ENCODE measurements at regions not wholly inside any gene's neighbourhood (a gene's known extent, or its start where the extent isn't known, plus 50 kb on each side); places are given as distances from the start of the nearest gene placed in this dataset.
A peak's percentile ranks its signal among the peaks of the same experiment; 100 is the strongest.

DNA sequence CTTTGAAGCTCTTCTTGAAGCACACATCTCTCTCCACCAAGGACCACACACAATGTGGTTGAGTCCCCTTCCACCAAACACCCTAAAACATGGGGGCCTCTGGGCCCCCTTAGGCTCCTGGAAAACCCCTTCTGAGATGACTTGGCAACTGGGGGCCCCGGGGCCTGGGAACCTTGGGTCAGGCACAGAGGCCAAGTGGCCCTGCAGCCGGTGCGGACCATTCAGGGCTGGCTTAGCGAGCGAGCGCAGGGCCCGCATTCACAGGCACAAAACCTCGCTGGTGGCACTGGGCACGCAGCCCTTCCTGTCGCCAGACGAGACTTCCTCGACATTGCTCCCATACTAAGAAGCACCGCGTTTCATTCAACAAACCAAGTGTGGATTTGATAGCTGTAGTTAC is 111.2 kb upstream of the ID2 start:
- no peak overlapping the region for H3K4me3 Mint-ChIP-seq
- no peaks in the 10 kb centered on the region for H3K9me3 Mint-ChIP-seq
- peaks cover 77% of the 10 kb centered on the region for H3K27me3 Mint-ChIP-seq
- no peaks in the 10 kb centered on the region for H3K36me3 Mint-ChIP-seq
- no peak for ATAC-seq
- peaks cover 45% of the 10 kb centered on the region for H3K4me1 Mint-ChIP-seq
- H3K27ac Mint-ChIP-seq = peak overlapping the region; percentile 33

DNA sequence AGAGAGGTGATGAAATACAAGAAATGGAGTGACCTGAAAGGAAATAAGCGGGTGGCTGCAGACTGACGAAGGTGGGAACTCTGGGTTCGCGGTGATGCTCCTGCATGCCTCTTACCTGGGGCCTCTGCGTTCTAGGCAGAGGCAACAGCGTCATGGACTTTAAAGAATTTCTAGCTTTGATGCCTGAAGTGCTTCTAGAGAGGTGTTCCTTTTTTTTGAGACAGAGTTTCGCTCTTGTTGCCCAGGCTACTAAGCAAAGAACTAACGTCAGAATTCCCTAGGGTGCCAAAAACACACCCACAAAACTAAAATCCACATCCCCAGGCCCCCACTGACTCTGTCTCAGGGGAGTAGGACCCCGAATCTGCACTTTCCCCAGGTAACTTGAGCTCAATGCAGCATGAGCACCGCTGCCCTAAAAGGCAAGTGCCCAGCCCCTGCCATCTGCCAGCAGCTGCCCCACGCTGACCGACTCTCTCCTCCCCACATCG is 110.5 kb upstream of the ID2 start:
- H3K4me1 Mint-ChIP-seq = peaks cover 52% of the 10 kb centered on the region
- peak; percentile 31 for ATAC-seq
- peak overlapping the region; percentile 33 for H3K27ac Mint-ChIP-seq
- no peaks in the 10 kb centered on the region for H3K9me3 Mint-ChIP-seq
- H3K27me3 Mint-ChIP-seq = peaks cover 70% of the 10 kb centered on the region
- H3K36me3 Mint-ChIP-seq = no peaks in the 10 kb centered on the region
- no peak overlapping the region for H3K4me3 Mint-ChIP-seq

DNA sequence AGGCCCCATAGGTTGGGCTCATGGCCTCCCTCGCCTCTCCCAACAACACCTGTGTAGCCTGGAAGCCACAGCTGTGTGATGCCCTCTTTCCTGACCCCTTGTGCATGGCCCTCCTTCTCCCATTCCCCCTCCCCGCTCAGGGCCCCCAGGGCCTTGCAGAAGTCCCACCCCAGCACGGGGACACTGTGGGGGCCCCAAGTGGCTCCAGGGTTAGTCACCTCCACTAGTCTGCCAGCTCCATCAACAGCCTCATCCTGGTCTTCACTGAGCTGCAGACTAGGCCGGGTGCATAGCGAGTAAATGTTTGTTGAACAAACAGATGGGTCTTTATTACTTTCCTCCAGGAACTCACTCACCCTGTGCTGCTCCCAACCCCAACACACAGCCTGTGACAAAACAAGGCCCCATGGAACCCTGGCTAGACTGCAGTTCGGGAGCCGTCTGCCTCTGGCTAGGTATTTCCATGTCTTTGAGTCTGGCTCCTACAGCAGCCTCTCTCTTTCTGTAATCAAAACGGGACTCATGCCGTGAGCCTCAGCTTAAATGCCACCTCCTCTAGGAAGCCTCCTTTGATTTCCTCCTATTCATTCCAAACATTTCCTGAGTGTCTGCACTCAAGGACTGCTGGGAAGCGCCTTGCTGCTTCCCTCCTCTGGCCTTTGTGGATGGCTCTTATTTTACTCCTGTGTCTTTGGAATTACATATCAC is 109.9 kb upstream of the ID2 start:
- no peak for ATAC-seq
- peak overlapping the region; percentile 33 for H3K27ac Mint-ChIP-seq
- H3K36me3 Mint-ChIP-seq = no peaks in the 10 kb centered on the region
- peaks cover 58% of the 10 kb centered on the region for H3K4me1 Mint-ChIP-seq
- H3K9me3 Mint-ChIP-seq = peaks cover 3% of the 10 kb centered on the region
- H3K4me3 Mint-ChIP-seq = no peak overlapping the region
- peaks cover 64% of the 10 kb centered on the region for H3K27me3 Mint-ChIP-seq

DNA sequence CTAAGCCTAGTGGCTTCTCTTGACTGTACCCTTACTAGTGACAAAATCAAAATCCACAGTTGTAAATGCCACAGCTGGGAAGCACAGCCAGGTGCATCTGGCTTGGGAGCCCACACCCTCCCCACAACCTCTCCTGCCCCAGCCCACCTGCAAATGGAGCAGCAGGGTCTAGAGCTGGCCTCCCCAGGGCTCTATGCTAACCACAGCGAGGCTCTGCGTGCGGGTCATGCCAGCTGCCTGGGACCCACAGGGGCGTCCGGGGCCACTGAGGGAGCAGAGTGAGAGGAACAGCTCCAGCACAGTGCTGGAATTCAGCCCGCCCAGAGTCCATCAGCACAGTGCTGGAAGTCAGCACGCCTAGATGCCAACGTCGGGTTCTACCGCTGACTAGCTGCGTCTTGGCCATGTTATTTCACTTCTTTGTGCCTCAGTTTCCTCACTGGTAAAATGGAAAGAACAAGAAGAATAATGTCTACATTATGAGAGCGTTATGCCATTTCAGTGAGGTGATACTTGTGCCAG is 109.1 kb upstream of the ID2 start:
- Mint-ChIP-seq H3K9me3 (peaks cover 4% of the 10 kb centered on the region), H3K4me1 (peaks cover 67% of the 10 kb centered on the region), H3K36me3 (no peaks in the 10 kb centered on the region), H3K4me3 (no peak overlapping the region), H3K27me3 (peaks cover 56% of the 10 kb centered on the region), H3K27ac (peak overlapping the region; percentile 33)
- no peak for ATAC-seq

DNA sequence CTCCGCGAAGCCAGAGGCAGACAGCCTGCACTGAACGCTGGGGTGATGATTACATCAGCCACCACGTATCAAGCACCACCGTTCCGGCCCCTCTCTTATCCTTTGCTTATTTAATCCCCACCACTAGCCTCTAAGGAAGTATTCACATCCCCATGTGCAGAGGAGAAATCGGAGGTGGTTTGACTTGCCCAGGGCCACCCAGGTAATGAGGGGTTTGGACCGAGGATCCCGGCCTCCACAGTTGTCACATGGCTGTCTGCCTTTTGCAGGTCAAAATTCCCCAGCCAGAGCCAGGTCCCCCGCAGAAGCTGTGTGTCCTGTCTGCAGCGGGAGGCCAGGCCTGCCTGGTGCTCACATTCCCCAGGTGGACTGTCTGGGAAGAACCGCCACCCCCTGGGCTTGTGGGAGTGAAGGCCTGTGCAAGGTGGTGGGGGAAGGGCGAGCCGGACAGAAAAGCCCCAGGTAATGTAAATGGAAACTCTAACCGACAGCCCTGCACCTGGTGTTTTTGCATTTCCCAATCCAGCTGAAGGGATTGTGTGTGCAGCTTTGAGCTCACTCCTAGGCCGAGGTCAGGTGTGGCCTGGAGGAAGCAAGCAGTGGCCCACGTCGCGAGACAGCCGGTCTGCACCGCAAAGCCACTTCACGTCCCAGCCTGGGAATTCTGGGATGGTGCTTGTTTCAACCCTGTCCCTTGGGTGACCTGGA is 108.5 kb upstream of the ID2 start:
- peak overlapping the region; percentile 62 for H3K27ac Mint-ChIP-seq
- peaks cover 4% of the 10 kb centered on the region for H3K9me3 Mint-ChIP-seq
- peaks cover 54% of the 10 kb centered on the region for H3K27me3 Mint-ChIP-seq
- H3K4me1 Mint-ChIP-seq = peaks cover 73% of the 10 kb centered on the region
- H3K36me3 Mint-ChIP-seq = no peaks in the 10 kb centered on the region
- no peak for ATAC-seq
- no peak overlapping the region for H3K4me3 Mint-ChIP-seq

DNA sequence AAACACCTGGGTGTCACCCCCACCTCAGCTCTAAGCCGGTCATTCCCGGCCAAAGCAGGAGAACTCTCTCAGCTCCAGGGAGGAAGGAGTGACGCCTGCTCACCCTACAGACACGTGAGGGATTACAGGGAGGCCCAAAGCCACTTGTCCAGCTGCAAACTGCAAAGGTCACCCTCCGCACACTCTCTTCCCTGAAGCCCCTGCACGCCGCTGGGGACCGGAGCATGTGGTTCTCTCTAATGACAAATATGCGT is 108.0 kb upstream of the ID2 start:
- peaks cover 4% of the 10 kb centered on the region for H3K9me3 Mint-ChIP-seq
- H3K4me1 Mint-ChIP-seq = peaks cover 78% of the 10 kb centered on the region
- no peak for ATAC-seq
- H3K27me3 Mint-ChIP-seq = peaks cover 51% of the 10 kb centered on the region
- peak overlapping the region; percentile 62 for H3K27ac Mint-ChIP-seq
- H3K36me3 Mint-ChIP-seq = no peaks in the 10 kb centered on the region
- H3K4me3 Mint-ChIP-seq = peak overlapping the region; percentile 70

DNA sequence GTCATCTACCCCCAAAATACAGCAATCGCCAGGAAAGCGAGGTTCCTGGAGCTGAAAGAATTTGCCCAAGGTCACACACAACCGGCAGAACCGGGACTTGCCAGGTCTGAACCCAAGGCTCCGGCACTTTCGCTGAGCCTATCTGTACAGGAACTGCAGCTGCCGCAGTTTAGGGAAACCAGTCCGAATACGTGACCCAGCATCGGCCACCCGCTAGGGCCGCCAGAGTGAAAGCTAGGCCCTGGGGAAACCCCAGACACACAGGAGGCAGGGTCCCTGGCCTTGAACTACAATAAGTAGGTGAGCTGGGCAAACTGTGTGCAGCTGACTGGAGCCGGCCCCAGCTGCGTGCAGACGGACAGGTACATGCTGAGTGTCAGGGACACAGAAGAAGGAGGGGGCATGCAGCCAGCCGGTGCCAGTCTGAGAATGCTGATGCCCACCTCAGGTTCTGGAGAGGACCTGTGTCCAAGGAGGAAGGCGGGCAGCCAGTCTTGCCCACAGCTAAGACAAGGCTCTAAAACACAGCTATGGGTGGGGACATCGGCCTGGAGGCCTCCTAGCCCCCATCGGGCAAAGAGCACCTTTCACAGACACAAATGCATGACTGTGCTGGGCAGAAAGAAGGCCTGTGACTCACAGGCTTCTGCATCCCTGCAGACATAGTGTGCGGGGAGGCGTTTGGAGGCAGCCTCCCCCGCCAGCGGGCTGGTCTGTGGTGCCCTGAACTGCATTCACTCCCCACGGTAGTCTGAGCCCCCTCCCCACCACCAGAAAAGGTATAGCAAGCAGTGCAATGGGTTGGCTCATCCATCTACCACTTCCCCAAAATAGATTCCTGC is 107.4 kb upstream of the ID2 start:
- Mint-ChIP-seq H3K27ac (peak overlapping the region; percentile 62), H3K27me3 (peaks cover 45% of the 10 kb centered on the region), H3K4me3 (peak overlapping the region; percentile 70), H3K9me3 (peaks cover 4% of the 10 kb centered on the region), H3K4me1 (peaks cover 83% of the 10 kb centered on the region), H3K36me3 (no peaks in the 10 kb centered on the region)
- ATAC-seq = peak; percentile 67

DNA sequence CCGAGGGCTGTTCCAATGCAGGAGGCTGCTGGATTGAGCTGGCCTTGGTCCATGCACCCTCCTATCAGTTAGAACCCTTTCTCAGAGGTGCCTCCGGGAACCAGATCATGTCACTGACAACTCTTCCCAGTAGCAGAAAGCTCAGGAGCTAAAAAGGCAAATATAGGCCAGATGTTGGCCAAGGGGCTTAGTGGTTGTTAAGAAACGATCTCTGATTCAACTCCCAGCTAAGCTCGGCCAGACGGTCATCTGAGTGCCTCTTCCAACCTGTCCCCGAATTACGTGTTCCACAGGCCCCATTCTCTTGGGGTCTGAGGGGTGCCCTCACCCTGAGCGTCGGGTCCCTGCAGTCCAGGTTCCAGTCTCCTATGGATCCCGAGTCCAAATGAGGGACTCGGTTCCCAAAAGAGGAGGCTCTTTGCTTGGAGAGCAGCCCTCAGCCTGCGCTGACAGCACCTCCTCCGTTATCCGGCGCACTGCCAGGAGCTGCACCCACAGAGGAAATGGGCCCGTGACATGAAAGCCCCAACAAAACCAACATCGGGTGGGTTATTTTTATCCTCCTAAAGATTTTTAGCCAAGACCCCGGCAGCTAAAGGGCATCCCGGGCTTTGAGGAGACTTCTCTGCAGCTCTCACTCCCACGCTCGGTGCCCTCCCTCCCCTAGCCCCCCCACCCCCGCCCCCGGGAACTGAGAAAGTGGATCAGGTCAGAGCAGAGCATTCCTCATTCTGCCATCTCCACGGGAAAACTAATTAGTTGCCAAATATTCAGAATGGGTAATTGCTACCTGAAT is 106.6 kb upstream of the ID2 start:
- peaks cover 90% of the 10 kb centered on the region for H3K4me1 Mint-ChIP-seq
- ATAC-seq = peak; percentile 50
- peaks cover 4% of the 10 kb centered on the region for H3K9me3 Mint-ChIP-seq
- H3K36me3 Mint-ChIP-seq = no peaks in the 10 kb centered on the region
- peak overlapping the region; percentile 70 for H3K4me3 Mint-ChIP-seq
- peaks cover 37% of the 10 kb centered on the region for H3K27me3 Mint-ChIP-seq
- peak overlapping the region; percentile 62 for H3K27ac Mint-ChIP-seq

DNA sequence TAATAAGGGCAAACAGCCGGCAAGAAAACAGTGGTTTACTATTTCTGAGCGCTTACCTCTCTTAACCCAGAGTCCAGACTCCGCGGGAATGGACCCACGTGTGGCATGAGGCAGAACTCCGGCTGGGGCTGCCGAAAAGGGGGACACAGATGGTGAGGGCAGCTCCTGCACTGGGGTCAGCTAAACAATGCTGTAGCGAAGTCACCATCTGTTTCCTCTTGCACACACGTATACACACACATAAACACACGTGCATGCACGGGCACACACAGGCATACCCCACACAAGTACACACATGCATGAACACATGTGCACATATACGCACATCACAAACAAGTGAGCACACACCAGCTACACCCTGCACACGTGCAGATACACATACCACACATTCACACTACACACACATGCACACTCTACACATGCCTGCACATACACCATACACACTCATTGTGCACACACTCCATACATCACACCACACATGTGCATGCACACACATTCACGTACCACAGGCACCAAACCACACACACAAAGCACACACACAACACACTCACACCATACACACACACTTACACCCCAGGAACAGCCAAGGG is 105.9 kb upstream of the ID2 start:
- no peak for ATAC-seq
- no peaks in the 10 kb centered on the region for H3K36me3 Mint-ChIP-seq
- H3K9me3 Mint-ChIP-seq = peaks cover 4% of the 10 kb centered on the region
- peak overlapping the region; percentile 62 for H3K27ac Mint-ChIP-seq
- H3K4me1 Mint-ChIP-seq = peaks cover 96% of the 10 kb centered on the region
- H3K4me3 Mint-ChIP-seq = peak overlapping the region; percentile 30
- peaks cover 30% of the 10 kb centered on the region for H3K27me3 Mint-ChIP-seq

DNA sequence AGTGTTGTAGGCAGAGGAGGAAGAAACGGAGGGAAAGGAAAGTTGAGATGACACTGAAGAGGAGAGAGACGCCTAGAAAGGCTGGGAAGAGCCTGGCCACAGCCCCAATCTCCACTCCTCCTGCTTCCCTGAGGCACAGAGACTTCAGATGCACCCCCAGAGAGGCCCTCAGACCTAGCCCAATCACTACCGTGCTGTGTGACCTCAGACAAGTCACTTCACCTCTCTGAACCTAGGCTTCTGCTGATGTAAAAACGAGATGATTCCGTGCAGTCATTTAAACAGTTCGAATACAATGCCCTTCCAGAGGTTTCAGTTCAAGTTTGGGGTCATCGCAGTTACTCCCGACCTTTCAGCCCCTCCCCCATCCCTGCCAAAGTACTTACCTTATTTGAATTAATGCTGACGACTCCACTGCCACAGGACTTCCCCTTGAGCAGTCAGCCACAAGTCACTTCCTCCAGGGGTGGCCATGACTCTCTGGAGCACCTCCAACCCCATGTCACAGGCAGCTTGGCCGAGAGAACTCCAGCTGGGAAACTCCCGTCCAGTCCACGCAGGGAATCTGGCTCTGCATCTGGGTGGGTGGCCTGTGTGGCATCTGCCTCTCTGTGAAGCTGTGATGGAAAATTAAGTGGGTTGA is 105.2 kb upstream of the ID2 start:
- Mint-ChIP-seq H3K36me3 (no peaks in the 10 kb centered on the region), H3K4me1 (peaks cover 93% of the 10 kb centered on the region), H3K27me3 (peaks cover 29% of the 10 kb centered on the region), H3K4me3 (peak overlapping the region; percentile 27), H3K27ac (peak overlapping the region; percentile 62), H3K9me3 (peaks cover 4% of the 10 kb centered on the region)
- peak; percentile 76 for ATAC-seq

DNA sequence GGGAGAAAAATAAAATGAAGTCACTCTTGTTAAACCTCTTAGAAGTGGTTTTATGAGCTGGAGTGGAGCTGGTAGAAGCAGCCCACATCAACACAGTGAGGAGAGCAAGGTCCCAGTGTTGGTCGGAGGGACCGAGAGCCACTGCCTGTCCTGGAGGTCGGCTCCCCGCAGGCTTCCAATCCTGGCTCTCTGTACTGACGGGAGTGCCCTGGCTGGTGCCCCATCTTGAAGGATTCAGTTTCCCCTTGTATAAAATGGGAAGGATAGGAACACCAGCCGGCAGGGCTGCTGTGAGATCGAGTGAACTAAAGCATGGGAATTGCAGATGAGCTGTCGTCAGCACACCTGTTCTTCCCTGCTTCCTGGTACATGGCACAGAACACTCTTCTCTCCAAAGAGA is 104.3 kb upstream of the ID2 start:
- Mint-ChIP-seq H3K4me3 (no peak overlapping the region), H3K27ac (peak overlapping the region; percentile 62), H3K4me1 (peaks cover 92% of the 10 kb centered on the region), H3K9me3 (peaks cover 4% of the 10 kb centered on the region), H3K36me3 (no peaks in the 10 kb centered on the region), H3K27me3 (peaks cover 20% of the 10 kb centered on the region)
- ATAC-seq = no peak

DNA sequence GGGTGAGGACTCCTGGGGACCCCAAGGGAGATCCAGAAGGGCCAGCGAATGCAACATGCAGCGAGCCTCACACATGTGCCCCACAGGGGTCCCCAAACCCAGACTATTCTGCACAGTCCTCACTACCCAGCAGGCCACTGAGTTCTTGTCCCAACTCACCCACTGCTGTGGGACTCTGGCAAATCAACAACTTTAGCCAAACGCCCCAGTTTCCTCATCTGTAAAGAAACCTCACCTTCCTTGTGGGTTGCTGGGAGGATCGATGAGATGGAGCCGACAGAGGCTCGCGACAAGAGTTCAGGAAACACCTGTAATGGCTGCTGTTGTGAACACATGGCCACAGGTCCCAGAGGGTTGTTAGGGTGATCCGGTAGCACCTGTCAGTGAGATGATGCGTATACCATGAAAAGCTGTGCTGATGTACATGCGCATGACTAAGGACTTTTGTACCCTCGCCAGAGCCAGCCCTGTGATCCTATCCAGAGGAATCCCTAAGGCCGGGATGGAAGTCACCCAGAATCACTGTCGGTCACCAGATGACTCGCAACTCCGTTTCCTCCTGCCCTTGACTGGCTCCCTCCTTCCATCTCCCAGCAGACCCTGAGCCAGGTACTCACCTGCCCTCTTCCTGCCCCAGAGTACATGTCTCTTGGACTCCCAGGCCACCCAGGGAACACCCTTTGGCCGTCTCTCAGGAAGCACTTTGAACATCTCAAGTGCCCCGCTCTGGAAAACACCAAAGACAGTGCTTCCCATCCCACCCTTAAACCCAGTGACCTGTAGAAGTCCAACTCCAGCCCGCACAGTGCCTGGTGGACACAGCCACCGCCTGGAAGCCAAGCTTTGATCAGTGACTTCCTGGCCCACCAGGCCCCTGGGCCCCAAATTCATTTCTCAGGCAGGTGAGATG is 103.3 kb upstream of the ID2 start:
- Mint-ChIP-seq H3K4me3 (no peak overlapping the region), H3K36me3 (no peaks in the 10 kb centered on the region), H3K4me1 (peaks cover 93% of the 10 kb centered on the region), H3K27ac (peak overlapping the region; percentile 62), H3K27me3 (peaks cover 13% of the 10 kb centered on the region), H3K9me3 (peaks cover 4% of the 10 kb centered on the region)
- ATAC-seq = no peak

DNA sequence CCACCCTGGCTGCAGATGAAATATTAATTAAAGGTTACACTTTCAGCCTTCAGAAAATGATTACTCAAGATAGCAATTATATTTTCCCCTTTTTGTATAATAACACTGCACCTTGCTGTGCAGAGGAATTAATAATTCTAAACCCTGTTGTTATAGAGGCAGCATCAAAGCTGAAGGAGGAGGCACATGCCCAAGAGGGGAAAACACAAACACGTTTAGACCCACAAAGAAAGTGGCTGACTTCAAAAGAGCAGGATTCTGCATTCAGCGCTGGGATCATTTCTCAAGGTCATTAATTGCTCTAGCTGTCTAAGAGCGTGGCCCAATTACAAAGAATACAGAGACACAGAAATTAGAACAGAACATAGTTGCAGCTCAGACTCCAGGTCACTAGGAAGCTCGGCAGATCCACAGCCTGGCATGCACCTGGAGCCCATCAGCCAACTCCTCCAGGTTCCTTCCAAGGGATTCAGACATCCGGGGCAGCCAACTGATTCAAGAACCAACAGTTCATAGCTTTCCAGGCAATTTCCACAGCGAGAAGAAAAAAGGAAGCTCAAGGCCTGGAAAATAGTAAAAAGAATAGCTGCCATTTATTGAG is 102.3 kb upstream of the ID2 start:
- Mint-ChIP-seq H3K9me3 (peaks cover 4% of the 10 kb centered on the region), H3K36me3 (no peaks in the 10 kb centered on the region), H3K4me3 (no peak overlapping the region), H3K27ac (peak overlapping the region; percentile 62), H3K27me3 (peaks cover 5% of the 10 kb centered on the region), H3K4me1 (peaks cover 94% of the 10 kb centered on the region)
- no peak for ATAC-seq
